Mesenchymal stem cell (in vitro differentiated cells and primary cell): ENCODE measurements at regions not wholly inside any gene's neighbourhood (a gene's known extent, or its start where the extent isn't known, plus 50 kb on each side); places are given as distances from the start of the nearest gene placed in this dataset.

Experiments
- DNase-seq: peaks from one replicate; pipeline ENCODE4 v3.0.0-alpha.2; 2013
- H2AFZ ChIP-seq: one replicate; pipeline ENCODE4 v1.6.1; 2013; ENCODE audit warnings: low read depth, mild to moderate bottlenecking, control low read depth, inconsistent platforms, low read length, moderate library complexity
- H2AK5ac ChIP-seq: 2 replicates; pipeline ENCODE4 v1.6.1; 2013; ENCODE audit warnings: low read length, moderate library complexity, mild to moderate bottlenecking, inconsistent platforms; ENCODE audit not compliant: severe bottlenecking
- H2BK120ac ChIP-seq: one replicate; pipeline ENCODE4 v1.6.1; 2013; ENCODE audit warnings: low read depth, mild to moderate bottlenecking, inconsistent platforms, low read length, moderate library complexity
- H2BK12ac ChIP-seq, 2 experiments: one replicate each; pipeline ENCODE4 v1.6.1; 2013; ENCODE audit warnings: inconsistent platforms in 2 of 2, low read length in 2 of 2, mild to moderate bottlenecking in 2 of 2, moderate library complexity in 2 of 2, control low read depth in 1 of 2
- H2BK15ac ChIP-seq: one replicate; pipeline ENCODE4 v1.6.1; 2013; ENCODE audit warnings: mild to moderate bottlenecking, low read depth, inconsistent platforms; ENCODE audit not compliant: poor library complexity, severe bottlenecking
- H2BK5ac ChIP-seq: 2 replicates; pipeline ENCODE4 v1.6.1; 2013; ENCODE audit warnings: low read depth, mild to moderate bottlenecking, low read length, control low read depth, inconsistent platforms; ENCODE audit not compliant: poor library complexity, severe bottlenecking
- H3K14ac ChIP-seq, 2 experiments: one replicate each; pipeline ENCODE4 v1.6.1; 2013; ENCODE audit warnings: inconsistent platforms in 2 of 2, low read length in 2 of 2, control low read depth in 1 of 2, mild to moderate bottlenecking in 1 of 2, moderate library complexity in 1 of 2
- H3K18ac ChIP-seq, 2 experiments: one replicate each; pipeline ENCODE4 v1.6.1; 2013; ENCODE audit warnings: inconsistent platforms in 2 of 2, low read length in 2 of 2, control low read depth in 1 of 2, low read depth in 1 of 2, mild to moderate bottlenecking in 1 of 2
- H3K23ac ChIP-seq, 2 experiments: one replicate each; pipeline ENCODE4 v1.6.1; 2013; ENCODE audit warnings: inconsistent platforms in 2 of 2, low read length in 2 of 2, mild to moderate bottlenecking in 2 of 2, moderate library complexity in 2 of 2, control low read depth in 1 of 2
- H3K27ac ChIP-seq: 2 replicates; pipeline ENCODE4 v1.5.1; 2013; ENCODE audit warnings: mild to moderate bottlenecking, moderate library complexity, low read length, control low read depth, inconsistent platforms; ENCODE audit not compliant: poor library complexity, severe bottlenecking
- H3K27me3 ChIP-seq, 2 experiments: 2 replicates each; pipeline versions ENCODE4 v1.6.1 to v1.7.0; 2013; ENCODE audit warnings: low read length in 2 of 2, mild to moderate bottlenecking in 2 of 2, moderate library complexity in 2 of 2, control low read depth in 1 of 2, inconsistent platforms in 1 of 2; ENCODE audit not compliant: control insufficient read depth in 1 of 2, insufficient read depth in 1 of 2
- H3K36me3 ChIP-seq, 2 experiments: 2 replicates each; pipeline versions ENCODE4 v1.6.1 to v1.7.0; 2013; ENCODE audit warnings: low read length in 2 of 2, control low read depth in 1 of 2, inconsistent platforms in 1 of 2, low read depth in 1 of 2, mild to moderate bottlenecking in 1 of 2; ENCODE audit not compliant: insufficient read depth in 2 of 2, control insufficient read depth in 1 of 2
- H3K4ac ChIP-seq, 2 experiments: one replicate each; pipeline ENCODE4 v1.6.1; 2013; ENCODE audit warnings: inconsistent platforms in 2 of 2, low read length in 2 of 2, mild to moderate bottlenecking in 2 of 2, moderate library complexity in 2 of 2, control low read depth in 1 of 2, low read depth in 1 of 2
- H3K4me1 ChIP-seq: 2 replicates; pipeline ENCODE4 v1.6.1; 2013; ENCODE audit warnings: low read depth, low read length, control low read depth; ENCODE audit not compliant: control insufficient read depth, insufficient read depth
- H3K4me2 ChIP-seq: 2 replicates; pipeline ENCODE4 v1.6.1; 2013; ENCODE audit warnings: low read length, mild to moderate bottlenecking, inconsistent platforms; ENCODE audit not compliant: poor library complexity, severe bottlenecking
- H3K4me3 ChIP-seq, 2 experiments: 2 replicates each; pipeline versions ENCODE4 v1.5.1 to v1.7.0; 2013; ENCODE audit warnings: low read length in 2 of 2, mild to moderate bottlenecking in 2 of 2, control low read depth in 1 of 2, low read depth in 1 of 2; ENCODE audit not compliant: insufficient read depth in 1 of 2
- H3K79me1 ChIP-seq: replicated peaks from 2 replicates; pipeline ENCODE4 v1.6.1; 2013; ENCODE audit warnings: mild to moderate bottlenecking, control low read depth, low read length, inconsistent platforms; ENCODE audit not compliant: poor library complexity, severe bottlenecking
- H3K9ac ChIP-seq: 2 replicates; pipeline ENCODE4 v1.7.0; 2013; ENCODE audit warnings: mild to moderate bottlenecking, low read length, moderate library complexity
- H3K9me3 ChIP-seq: 2 replicates; pipeline ENCODE4 v1.7.0; 2013; ENCODE audit warnings: mild to moderate bottlenecking, low read length; ENCODE audit not compliant: control insufficient read depth
- H4K8ac ChIP-seq: one replicate; pipeline ENCODE4 v1.6.1; 2013; ENCODE audit warnings: inconsistent platforms, mild to moderate bottlenecking, low read length, moderate library complexity
- H4K91ac ChIP-seq: one replicate; pipeline ENCODE4 v1.6.1; 2013; ENCODE audit warnings: mild to moderate bottlenecking, low read length, inconsistent platforms
- WGBS: methylation state at CpG from one replicate; pipeline ENCODE4 v1.1.7; 2013; ENCODE audit warnings: mixed read lengths; 5-methylcytosine and 5-hydroxymethylcytosine counted together

GRCh38 chr17:63304704-63305261, 141.3 kb downstream of the CYB561 start:
- Histone ChIP-seq H3K18ac (no peak overlapping the region), H2BK120ac (no peak overlapping the region), H4K8ac (no peak overlapping the region), H3K36me3 (peaks cover 0 to 11% of the 10 kb centered on the region in 2 experiments), H2BK5ac (no peak overlapping the region), H2BK15ac (no peak overlapping the region), H3K4me2 (no peak overlapping the region), H3K4ac (no peak overlapping the region), H2BK12ac (no peak overlapping the region), H3K4me1 (no peaks in the 10 kb centered on the region), H4K91ac (no peak overlapping the region), H3K9ac (no peak overlapping the region), H3K27me3 (no peaks in the 10 kb centered on the region), H3K9me3 (peaks cover 4% of the 10 kb centered on the region), H3K79me1 (peaks cover 24% of the 10 kb centered on the region), H3K4me3 (no peak overlapping the region), H3K27ac (no peak overlapping the region), H3K23ac (no peak overlapping the region), H2AK5ac (no peak overlapping the region), H3K14ac (no peak overlapping the region), H2AFZ (no peak overlapping the region)
- DNase-seq, result no peak
- 97% methylated on average over 15 of the region's 15 CpGs for WGBS

GRCh38 chr17:63305857-63306256, 140.2 kb downstream of the CYB561 start:
- H3K4me1 ChIP-seq, result no peaks in the 10 kb centered on the region
- no peak overlapping the region for H2BK120ac ChIP-seq
- no peak overlapping the region for H4K8ac ChIP-seq
- H2BK5ac ChIP-seq, result no peak overlapping the region
- H3K79me1 ChIP-seq, result peaks cover 24% of the 10 kb centered on the region
- WGBS, result 97% methylated on average over 6 of the region's 7 CpGs
- H2AK5ac ChIP-seq, result no peak overlapping the region
- no peak overlapping the region for H3K14ac ChIP-seq
- peaks cover 4% of the 10 kb centered on the region for H3K9me3 ChIP-seq
- H3K27me3 ChIP-seq, result no peaks in the 10 kb centered on the region
- H3K18ac ChIP-seq, result no peak overlapping the region
- no peak overlapping the region for H3K9ac ChIP-seq
- no peak overlapping the region for H4K91ac ChIP-seq
- H3K23ac ChIP-seq, result no peak overlapping the region
- no peak overlapping the region for H2BK15ac ChIP-seq
- H3K4me3 ChIP-seq, result no peak overlapping the region
- H3K36me3 ChIP-seq, result peaks cover 0 to 11% of the 10 kb centered on the region in 2 experiments
- H2AFZ ChIP-seq, result no peak overlapping the region
- H2BK12ac ChIP-seq, result no peak overlapping the region
- H3K4ac ChIP-seq, result no peak overlapping the region
- no peak for DNase-seq
- H3K4me2 ChIP-seq, result no peak overlapping the region
- no peak overlapping the region for H3K27ac ChIP-seq

- Histone ChIP-seq H2BK5ac (no peak overlapping the region), H3K23ac (no peak overlapping the region), H3K4ac (no peak overlapping the region), H3K27me3 (no peaks in the 10 kb centered on the region), H3K4me3 (no peak overlapping the region), H3K14ac (no peak overlapping the region), H4K91ac (no peak overlapping the region), H3K9ac (no peak overlapping the region), H3K36me3 (peaks cover 0 to 11% of the 10 kb centered on the region in 2 experiments), H3K4me2 (no peak overlapping the region), H3K27ac (no peak overlapping the region), H2BK120ac (no peak overlapping the region), H2BK15ac (no peak overlapping the region), H4K8ac (no peak overlapping the region), H3K18ac (no peak overlapping the region), H3K9me3 (peaks cover 4% of the 10 kb centered on the region), H3K79me1 (peaks cover 24% of the 10 kb centered on the region), H2AFZ (no peak overlapping the region), H3K4me1 (no peaks in the 10 kb centered on the region), H2BK12ac (no peak overlapping the region), H2AK5ac (no peak overlapping the region)
- 98% methylated on average over 3 of the region's 3 CpGs for WGBS
- DNase-seq, result no peak
These were observed 139.3 kb downstream of the CYB561 start for GRCh38 chr17:63306855-63307254.

GRCh38 chr17:63308272-63308671, 137.8 kb downstream of the CYB561 start:
- Histone ChIP-seq H2AFZ (no peak overlapping the region), H3K27ac (no peak overlapping the region), H4K8ac (no peak overlapping the region), H3K36me3 (peaks cover 0 to 11% of the 10 kb centered on the region in 2 experiments), H3K27me3 (no peaks in the 10 kb centered on the region), H2BK15ac (no peak overlapping the region), H3K23ac (no peak overlapping the region), H2BK120ac (no peak overlapping the region), H3K4ac (no peak overlapping the region), H3K4me3 (no peak overlapping the region), H3K4me2 (no peak overlapping the region), H2BK12ac (no peak overlapping the region), H3K4me1 (no peaks in the 10 kb centered on the region), H3K9me3 (peaks cover 4% of the 10 kb centered on the region), H3K79me1 (peaks cover 24% of the 10 kb centered on the region), H3K18ac (no peak overlapping the region), H4K91ac (no peak overlapping the region), H3K14ac (no peak overlapping the region), H2BK5ac (no peak overlapping the region), H2AK5ac (no peak overlapping the region), H3K9ac (no peak overlapping the region)
- 100% methylated on average over 1 of the region's 1 CpG for WGBS
- no peak for DNase-seq
